GM21367 (cell line): ENCODE measurements at regions not wholly inside any gene's neighbourhood (a gene's known extent, or its start where the extent isn't known, plus 50 kb on each side); places are given as distances from the start of the nearest gene placed in this dataset.

Experiments
- ATAC-seq: cut with Tn5 transposase; IDR thresholded peaks from one replicate; pipeline ENCODE4 v1.9.1; 2021; ENCODE audit not compliant: unreplicated experiment

DNA sequence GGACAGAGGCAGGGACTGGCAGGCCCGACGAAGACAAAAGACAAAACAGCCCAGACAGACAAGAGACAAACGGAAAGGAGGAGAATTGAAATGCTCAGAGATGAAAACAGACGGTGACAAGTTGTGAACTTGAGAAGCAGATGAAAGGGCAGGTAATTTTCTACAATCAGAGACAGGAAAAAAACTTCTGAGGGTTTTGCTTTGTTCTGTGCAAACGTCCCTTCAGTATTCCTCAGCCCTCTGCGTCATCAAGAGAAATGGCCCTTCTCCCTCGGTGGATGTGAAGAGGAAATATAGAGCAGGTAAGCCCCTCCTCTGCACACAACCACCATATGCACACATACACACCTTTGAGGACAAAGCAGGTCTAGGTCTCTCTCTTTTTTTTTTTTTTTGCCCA lies 206.6 kb downstream of the UACA start:
- no peak for ATAC-seq

DNA sequence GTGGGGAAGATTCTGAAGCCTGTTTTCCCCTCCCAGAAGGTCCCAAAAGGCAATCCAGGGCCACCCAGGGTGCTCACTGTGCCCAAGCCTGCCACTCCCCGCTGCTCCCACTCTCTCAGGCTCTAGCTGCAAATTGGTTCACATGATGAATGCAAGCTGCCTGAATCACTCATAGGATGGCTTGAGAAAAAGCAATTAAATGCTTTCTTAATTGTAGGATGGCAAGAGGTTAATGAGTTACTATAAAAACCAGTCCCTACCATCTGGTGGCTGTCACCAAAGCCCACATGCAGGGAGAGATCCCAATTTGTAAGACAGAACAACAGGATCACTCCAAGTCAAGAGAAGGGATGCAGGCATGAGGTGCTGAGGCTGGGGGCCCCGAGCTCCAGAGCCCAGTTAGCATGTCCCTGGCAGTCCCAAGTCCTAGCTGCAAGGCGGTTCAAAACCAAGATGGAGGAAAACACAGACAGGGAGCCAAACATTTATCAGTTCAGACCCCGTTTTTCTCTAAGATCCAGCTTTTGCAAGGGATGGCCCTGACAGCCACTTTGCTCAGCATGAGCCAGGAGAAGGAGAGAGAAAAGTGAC lies 207.1 kb downstream of the UACA start:
- ATAC-seq = no peak

DNA sequence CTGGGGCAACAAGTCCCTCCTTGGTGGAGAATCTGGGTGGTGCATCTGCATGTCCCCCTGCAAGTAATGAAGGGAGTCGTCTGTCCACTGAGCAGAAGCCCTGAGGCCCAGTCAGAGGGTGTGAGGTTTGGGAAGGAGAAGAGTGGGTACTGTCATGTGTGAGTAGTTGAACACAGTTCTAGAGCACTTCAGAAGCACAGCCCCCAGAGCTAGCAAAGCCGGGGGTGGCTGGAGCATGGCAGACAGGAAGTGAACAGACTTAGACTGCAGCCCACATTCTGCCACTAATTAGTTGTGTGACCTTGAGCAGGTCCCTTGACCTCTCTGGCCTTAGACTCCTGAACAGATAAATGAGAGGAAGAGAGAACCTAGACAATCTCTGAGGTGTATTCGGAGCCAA lies 207.6 kb downstream of the UACA start:
- ATAC-seq = no peak

DNA sequence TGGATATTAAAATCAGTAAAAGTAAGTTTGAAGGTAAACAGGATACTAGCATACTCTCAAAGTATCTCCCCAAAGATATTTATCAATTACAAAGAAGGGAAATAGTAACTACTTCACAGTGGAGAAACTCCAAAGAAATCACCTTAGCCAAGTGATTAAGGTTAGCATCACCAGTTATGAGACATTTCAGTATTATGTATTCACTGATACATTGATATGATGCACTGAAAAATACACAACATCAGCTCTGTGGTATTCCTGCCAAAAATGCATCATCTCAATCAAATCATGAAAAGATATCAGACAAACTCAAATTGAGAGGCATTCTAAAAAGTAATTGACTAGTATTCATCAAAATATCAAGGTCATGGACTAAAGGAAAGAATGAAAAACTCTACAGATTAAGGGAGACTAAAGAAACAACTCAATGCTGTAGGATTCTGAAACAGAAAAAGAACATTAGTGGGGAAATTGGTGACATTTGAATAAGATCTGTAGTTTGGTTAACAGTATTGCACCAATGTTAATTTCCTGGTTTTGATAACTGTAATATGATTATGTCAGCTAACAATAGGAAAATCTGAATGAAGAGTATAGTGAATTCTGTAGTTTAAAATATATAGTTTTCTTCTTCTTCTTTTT lies 215.4 kb downstream of the UACA start:
- ATAC-seq = no peak

DNA sequence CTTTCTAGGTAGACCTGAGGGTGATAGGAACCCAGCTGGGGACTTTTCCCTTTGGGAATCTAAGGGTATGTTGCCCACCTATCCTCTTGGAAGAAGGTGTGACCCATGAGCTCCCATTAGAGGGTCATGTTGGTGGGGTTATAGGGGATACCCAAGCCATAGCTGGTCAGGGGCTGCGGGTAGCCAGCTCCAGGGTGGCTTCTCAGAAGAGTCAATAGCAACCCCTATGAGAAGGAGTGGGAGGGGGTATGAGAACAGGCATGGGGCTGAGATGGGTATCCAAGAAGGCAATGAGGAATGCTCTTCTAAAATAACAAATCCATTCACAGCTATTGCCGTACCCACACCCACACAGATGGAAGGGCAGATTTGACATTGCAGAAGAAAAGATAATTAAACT lies 217.8 kb downstream of the UACA start:
- no peak for ATAC-seq

DNA sequence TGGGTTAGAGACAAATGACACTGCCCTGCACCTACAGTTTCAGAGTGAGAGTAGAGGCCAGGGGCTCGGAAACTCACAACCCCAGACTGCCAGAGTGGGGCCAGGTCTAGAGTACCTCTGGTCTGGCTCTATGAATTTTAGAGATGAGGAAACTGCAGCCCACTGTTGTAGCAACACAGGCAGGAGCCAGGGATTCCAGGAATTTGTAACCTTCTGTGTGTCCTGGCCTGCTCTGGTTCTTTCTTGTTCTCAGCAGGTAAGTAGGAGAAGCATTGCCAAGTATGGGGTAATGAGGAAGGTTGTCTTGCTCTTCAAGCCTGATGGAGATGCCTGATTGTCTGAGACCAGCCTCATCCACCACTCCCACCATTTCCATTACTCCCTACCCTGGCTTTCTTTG lies 221.8 kb downstream of the UACA start:
- no peak for ATAC-seq

DNA sequence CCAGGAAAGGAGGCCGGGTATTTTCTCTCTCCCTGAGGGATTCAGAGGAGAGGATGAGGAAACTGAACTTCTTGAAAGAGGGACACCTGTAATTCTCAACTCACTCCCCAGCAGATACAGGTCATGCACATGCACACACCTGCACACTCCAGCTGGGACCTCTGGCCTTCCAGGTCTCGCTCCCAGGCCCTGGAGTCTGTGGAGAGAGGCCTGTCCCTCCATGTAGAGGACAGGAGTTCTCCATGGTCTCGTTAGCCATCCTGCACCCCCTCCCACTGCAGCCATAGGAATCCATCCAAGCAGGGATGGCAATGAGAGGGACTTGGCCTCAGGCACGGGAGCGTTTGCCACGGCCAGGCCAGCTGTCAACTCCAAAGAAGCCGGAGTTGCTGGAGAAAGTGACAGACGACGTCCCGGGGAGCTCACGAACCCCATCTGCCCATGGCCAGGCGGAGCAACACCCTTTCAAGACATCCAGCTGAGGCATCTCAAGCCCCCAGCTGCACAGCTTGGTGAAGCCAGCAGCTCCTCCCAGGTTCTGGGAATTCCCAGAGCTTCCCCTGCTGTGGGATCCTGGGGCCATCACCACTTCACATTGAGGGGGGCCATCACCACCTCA lies 223.3 kb downstream of the UACA start:
- no peak for ATAC-seq

DNA sequence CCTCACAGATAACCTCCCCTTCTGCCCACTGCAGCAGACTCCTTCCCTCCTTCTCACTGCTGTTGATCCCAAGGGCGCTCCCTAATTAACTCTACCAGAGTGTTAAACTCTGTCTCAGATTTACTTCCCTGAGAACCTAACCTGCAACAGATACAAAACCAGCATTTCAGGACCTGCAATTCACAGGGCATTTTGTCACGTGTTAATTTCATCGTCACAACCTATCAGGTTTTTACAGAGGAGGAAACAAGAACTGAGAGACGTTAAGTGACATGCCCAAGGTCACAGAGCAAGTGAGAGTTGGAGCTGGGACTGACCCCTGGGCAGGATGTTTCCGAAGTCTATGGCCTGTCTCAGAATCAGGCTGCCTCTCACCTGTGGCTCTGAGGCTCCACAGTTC lies 223.9 kb downstream of the UACA start:
- no peak for ATAC-seq

DNA sequence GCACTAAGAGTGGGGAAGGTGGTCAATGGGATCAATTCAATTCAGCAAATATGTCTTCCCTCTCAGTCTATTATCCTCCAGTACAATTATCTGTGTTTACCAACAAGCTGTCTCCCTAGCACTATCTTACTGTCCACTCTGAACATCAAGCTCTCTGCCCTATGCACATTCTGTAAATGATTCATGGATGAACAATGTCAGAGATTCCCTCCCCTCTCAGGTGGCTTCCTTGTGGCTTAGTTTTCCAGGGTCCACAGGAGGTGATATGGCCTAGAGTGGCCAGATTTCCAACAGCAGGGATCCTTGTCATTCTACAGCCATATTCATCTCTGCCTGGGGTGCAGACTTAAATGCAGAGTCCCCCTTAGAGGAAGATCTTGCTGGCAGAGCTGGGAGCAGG lies 225.1 kb downstream of the UACA start:
- no peak for ATAC-seq

DNA sequence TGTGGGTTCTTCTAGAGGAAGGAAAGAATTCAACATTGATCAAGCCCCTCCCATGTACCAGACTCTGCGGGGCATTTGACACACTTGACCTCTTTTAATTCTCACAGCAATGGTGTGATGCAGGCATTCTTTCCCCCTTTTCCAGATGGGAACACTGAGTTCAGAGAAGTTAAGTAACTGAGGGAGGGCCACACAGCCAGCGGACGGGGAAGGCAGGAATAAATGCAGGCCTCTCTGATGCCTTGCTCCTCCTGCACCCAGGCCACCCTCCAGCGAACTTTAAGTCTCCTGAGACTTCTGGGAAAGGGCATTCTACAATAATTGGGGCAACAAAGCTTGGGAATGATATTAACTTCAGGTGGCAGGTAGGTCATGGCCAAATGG lies 227.4 kb downstream of the UACA start:
- no peak for ATAC-seq

DNA sequence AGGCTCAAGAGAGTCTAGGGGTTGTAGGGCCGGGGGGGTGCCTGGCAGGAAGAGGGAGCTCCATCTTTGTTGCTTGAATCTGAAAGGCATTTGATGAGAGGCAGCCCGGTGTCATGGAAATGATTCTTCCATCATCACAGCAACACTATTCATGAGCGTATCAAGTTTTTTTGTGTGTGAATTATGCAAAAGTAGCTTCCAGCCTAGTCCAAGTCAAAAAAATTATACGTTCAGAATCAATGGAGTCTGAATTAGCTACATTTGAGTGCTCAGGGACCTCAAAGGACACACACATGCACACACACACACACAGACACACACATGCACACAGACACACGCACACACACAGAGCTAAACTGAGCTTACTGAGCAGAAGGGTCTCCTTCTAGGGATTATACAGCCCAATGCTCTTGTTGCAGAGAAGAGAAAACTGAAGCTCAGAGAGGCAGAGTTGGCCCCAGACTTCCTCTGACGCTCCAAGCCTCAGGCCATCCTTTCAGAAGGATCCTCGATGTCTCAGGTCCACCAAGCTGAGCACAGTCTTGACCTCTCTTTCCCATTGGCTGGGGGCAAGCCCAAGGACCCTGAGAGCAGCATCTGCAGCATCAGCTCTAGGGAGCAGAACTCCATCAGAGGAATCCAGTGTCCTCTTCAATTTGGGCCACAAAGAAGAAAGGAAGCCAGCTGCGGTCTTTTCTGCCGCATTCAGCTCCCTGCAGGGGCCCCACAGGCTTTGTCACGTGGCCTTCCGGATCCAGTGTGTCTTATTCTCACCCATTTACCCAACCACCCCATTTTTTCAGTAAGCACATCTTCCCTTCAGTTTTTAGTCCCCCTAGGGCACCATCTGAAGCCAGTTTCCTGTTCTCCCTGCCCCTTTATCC lies 228.0 kb downstream of the UACA start:
- no peak for ATAC-seq

DNA sequence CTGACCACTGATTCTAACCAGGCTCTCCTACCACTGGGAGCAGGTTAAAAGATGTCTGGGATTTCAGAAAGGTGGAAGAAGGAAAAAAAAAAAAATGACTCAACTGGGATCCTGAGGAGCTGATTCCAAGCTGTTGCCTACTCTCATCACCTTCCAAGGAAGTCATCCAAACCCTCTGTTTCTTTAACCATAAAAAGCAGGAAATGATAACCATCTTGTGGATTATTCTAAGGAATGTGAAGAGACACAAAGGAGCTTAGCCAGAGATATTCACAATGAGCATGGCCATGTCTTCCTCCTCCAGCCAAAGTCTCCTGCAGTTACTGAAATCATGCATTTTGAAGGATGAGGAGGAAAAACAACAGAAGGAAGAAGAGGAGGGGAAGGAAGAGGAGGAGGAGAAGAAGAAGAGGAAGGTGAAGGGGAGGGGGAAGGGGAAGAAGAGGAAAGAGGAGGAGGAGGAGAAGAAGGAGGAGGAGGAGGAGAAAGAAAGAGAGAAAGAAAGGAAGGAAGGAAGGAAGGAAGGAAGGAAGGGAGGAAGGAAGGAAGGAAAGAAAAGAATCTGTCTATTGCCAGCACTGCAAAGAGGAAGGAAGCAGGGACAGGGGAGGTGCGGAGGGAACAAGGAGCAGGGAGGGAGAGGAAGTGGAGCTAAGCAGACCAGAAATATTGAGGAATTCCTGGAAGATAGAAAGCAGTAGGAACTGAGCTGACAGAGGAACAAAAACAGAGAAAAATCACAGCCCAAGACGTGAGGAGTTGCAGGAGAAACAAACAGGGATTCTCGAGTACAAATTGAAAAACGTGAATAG lies 229.2 kb downstream of the UACA start:
- no peak for ATAC-seq

DNA sequence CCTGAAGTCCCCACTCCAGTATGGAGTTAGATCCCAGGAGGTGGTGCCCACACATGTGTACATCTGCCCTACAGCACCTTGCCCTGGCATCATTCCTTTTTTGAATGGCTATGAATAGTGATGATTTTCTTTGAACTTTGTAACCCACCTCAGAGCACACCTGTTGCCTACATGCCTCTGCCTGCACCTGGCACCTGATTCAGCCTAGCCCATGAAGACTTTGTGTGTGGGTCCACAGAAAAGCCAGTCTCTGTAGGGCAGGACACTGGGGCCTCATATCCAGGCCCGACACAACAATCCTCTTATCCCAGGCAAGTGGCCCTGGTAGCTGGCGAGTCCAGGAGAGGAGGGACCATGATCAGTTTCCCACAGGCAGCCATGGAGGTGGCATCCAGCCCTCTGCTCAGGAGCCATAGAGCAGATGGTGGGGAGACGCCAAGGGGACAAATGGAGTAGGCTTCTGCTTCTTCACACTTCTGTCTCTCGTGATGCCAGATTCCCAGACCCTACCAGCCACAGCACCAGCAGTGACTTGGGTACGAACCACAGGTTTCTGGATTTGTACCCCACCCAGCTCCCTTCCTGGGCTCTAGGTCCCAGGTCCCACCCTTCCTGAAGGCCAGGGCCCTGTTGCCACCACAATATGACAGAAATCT lies 230.7 kb downstream of the UACA start:
- no peak for ATAC-seq

DNA sequence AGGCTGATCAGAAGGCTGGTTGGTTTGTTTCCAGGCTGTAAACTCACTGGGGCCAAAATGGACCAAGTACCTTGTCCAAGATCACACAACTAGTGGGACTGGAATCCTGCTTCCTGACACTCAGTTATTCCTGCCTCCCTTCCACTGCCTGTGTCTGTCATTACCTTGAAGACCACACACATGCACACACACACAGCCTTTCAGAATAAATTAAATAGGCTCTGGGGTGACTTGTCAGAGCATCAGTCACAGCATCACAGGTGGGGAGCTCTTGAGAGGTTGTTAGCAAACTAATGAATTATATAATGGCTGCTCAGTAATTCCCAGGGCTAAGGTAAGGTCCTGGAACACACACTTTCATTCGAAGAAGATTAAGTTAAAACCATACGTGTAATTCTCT lies 231.8 kb downstream of the UACA start:
- ATAC-seq = no peak

DNA sequence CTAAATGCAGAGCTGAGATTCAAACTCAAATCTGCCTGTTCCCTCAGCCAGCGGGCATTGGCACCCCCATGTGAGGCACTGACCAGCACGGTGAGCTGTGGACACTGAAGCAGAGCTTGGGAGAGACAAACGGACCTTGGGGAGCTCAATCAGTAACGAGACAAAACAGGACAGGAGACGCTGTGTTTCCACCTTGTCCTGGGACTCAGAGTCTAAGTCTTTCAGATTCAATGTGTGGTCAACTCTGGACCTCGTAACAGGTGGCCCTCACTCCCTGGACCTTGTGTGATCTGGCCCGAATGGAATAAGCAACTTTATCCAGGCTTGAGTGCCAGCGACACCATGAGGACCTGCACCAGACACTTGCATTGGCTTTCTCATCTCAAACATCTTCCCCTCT lies 232.5 kb downstream of the UACA start:
- no peak for ATAC-seq

DNA sequence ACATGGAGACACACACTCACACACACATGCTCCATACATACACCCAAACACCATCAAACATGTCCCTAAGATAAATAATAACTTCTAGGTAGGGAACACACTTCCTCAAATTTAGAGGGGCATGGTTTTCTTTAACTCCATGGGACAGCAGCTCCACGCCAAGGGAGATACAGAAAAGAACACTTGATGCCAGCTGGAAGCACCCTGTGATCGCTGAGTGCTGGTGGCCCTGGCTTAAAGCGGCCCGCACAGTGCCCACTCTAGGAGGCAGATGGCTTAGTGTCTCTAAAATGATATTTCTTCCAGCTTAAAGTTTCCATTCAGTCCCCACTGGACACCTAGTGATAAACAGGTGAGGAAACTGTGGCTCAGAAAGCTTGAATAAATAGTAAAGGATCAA lies 232.9 kb downstream of the UACA start:
- ATAC-seq = no peak

DNA sequence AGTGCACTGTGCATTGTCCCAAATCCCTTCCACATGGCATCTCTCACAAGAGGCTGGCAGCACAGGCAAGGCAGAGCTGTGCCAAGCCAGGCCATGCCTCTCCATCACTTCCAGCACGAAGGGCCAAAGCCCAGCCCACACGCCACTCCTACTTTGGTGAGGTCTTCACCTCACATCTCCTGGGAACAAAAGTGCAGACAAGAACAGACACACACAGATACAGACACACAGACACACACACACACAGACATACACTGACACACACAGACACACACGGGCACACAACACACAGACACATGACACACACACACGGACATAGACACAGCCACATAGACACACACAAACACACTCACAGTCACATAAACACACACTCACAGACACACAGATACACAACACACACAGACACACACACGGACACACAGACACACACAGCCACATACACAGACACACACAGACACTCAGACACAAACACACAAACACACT lies 233.3 kb downstream of the UACA start:
- ATAC-seq = no peak

DNA sequence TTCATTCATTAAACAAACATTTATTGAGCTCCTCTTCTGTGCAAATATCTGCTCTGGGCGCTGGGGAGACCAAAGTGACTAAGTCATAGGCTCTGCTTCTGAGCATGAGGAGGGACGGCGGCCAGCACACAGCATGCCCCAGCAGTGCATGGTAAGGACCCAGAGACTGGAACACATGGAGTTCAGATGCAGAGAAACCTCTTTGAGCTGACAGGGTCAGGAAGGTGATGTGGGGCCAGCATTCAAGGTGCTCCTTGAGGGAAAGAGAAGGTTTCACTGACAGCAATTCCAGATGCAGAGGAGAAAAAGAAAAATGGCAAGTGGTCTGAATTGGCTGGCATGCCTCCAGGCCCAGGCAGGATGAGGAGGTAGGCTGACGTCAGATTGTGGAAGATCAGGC lies 234.5 kb downstream of the UACA start:
- no peak for ATAC-seq

DNA sequence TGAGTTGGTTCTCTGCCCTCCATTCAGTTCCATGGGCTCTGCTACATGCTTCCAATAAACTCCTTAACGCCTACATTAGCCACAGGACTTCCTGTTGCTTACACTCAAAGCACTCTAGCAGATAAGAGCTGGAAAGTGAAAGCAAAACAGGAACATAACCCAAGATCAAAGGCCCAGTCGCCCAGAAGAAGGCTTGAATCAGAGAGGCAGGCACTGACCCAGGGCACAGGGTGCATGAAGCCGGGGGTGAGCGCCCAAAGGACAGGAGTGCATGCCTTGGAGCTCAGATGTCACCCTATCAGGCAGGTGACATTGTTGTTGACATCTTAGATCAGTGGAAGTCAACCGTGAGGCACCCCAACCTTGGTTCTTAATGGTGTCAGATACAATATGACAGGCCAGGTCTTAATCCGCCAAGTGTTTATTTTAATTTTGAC lies 235.1 kb downstream of the UACA start:
- ATAC-seq = peak; percentile 58

DNA sequence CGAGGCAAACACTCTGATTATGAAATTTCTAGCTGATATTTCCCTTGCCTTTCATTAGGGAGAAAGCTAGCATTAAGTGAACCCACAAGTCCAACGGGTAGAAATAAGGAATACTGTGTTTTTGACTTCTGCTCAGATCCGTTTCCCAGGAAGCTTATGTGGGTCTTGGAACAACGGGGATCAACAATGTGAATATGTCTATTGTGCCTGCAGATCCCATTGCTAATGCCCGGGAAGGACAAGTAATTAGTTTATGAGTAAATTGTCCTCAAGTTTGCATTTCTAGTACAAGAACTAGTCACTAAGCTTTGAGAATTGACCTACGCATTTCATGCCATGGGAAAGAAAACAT lies 236.4 kb downstream of the UACA start:
- ATAC-seq = no peak
